ENCODE measurements at regions not wholly inside any gene's neighbourhood (a gene's known extent, or its start where the extent isn't known, plus 50 kb on each side); places are given as distances from the start of the nearest gene placed in this dataset.
"Not testable (repeated sequence)": the region's sequence is repeated elsewhere in the genome, so short reads cannot be mapped to it uniquely, and the experiment has no call there.

DNA sequence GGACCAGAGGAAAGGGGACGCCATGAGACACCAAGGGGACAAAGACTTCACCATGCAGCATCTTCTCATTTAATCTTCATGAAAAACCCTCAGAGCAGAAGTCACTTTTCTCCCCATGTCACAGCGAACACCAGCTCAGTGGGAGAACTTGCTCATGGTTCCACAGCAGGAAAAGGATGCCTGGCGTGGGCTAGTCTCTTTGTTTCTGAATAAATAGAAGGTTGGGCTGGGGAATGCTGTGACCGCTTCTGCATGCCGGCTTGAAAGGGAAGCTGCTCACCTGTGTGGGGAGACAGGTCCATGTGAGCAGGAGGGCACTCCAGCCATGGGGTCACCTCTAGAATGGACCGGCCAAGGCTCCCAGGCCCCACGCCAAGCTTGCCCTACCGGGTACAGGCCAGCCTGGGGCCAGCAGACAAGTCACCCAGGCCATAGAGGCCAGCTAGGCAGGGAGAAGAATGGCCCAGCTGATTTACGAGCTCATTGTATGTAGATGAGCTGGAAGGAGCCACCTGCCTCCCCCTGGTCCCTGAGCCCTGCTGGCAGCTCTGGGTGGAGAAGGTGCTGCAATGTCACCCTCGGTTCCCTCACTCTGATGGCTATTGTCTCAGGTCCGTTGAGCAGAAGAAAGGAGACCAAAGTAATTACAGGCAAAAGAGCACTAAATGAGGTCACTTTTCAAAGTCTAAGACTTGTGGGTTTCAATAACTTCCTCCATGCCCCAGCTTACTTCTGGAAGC is 82.0 kb upstream of the PDZD8 start:
- no peak for DNase-seq

- no peak for DNase-seq
These were observed 80.1 kb upstream of the PDZD8 start for GRCh38 chr10:117455346-117455745.

- no peak for DNase-seq
These were observed 79.3 kb upstream of the PDZD8 start for GRCh38 chr10:117454502-117454901.

DNA sequence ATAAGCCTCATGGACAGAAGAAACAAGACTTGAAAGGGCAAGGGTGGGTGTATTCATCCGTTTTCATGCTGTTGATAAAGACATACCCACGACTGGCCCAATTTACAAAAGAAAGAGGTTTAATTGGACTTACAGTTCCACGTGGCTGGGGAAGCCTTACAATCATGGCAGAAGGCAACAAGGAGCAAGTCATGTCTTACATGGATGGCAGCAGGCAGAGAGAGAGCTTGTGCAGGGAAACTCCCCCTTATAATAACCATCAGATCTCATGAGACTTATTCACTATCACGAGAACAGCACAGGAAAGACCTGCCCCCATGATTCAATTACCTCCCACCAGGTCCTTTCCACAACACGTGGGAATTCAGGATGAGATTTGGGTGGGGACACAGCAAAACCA is 78.2 kb upstream of the PDZD8 start:
- DNase-seq: not testable (repeated sequence)

DNA sequence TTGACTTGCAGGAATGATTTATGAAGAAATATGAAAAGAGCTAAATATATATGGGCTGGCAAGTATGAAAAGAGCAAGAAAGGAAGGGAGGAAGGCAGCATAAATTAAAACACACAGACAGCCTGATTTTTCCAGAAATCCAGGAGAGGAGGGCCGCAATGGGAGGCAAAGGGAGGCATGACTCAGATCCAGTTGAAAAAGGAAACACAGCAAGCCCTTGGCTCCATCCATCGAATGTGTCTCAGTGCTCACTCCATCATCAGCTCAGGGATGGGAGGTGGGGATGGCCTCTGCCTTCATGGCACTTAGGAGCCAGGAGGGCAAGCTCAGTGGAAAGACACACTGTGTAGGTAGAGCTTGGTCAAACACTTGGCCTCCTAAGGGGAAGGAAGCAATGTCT is 75.7 kb upstream of the PDZD8 start:
- no peak for DNase-seq

DNA sequence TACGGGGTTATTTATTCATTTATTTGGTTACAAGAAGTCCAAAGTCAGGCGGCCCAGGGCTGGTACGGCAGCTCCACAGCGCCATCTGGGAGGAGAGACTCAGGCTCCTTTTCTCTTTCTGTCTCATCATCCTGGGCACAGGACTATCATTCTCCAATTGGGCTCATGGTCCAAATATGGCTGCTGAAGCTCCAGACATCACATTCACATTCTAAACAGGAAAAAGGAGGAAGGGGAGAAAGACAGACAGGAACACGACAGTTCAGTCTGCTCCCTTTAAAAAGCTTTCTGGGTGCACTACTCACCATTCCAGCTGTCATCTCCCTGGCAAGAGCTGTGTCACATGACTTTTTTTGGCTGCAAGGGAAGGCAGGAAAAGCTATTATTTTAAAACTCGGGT is 74.4 kb upstream of the PDZD8 start:
- DNase-seq: no peak

GRCh38 chr10:117448802-117449201 is 73.6 kb upstream of the PDZD8 start:
- DNase-seq: no peak

- no peak for DNase-seq
These were observed 70.8 kb upstream of the PDZD8 start for GRCh38 chr10:117445992-117446391.

- no peak for DNase-seq
These were observed 69.3 kb upstream of the PDZD8 start for GRCh38 chr10:117444497-117445040.

GRCh38 chr10:117443686-117444041 is 68.4 kb upstream of the PDZD8 start:
- DNase-seq: no peak

DNA sequence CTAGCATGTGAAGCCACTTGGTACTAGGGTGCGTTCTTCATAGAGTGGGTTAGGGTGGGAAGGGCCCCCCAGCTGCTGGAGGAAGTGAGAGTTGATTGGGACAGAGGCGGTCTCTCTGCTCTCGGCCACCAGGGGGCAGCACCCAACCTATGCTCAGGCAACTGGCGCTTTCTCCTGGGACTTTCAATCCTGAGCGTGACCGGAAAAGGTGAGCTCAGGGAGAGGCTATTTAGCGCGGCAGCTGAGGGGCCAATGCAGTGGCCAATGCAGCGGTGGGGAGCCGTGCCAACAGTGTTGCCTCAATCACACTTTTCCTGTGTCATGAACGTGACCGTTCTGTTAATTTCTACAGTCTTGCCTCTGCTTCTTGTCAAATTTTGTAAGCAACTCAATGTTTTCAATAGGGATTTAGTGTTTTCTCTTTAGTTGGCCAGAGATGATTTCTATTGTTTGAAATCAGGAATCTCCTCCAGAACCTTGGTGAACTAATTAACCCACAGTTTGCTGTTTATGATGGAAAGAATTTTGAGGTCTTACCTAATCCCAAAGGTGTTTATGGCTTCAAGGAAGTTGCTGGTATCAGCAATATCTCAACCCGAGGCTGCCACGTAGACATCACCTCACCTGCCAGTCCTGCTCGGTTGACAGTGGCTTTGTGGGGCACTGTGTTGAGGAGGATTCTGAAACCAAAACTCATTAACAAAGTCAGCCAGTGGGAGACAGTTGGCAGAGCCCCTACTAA is 67.9 kb upstream of the PDZD8 start:
- peak; percentile 1 for DNase-seq

DNA sequence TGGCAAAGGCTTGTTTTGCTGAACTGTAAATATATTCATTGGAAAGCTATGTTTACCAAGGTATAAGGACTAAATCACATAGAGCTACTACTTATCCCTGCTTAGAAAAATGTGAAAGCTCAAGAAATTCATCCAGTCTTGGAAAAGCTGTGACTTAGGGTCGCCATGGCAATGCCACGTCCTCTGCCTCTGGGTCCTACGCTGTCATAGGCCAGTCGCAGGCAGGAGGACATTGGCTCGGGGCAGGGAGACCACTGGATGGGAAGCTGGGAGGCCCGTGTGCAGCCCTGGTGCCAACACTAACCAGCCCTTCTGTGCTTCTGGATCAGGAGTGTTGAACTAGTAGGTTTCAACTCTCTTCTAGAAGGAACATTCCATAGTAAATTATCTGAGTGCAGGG is 67.3 kb upstream of the PDZD8 start:
- DNase-seq: no peak

DNA sequence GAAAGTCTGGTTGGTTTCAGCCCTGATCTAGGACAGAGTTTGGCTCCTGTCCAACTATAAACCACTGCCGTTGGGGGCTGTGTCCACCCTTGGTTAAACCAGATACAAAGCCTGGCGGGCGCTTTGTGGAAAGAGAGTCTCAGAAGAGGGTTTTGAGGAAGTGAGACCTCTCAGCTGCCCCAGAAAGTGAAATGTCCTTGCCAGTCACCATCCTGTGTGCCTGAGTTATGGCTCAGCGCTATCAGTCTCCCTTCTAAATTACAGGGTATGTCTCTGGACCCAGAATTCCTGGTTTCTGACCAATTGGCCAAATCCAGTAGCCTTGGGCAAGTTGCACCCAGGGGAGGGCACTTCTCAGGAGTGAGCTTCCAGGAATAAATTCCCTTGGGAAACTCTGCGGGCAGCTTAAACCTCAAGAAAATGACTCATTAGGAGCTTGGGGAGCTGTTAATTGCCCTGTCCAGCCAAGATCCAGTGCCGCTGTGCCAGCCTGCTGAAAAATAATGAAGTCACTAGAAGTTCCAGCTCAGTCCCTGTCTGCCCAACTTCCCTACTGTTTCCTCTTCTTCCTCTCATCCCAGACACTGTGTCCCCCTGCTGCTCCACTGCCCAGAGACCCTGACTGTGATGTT is 66.7 kb upstream of the PDZD8 start:
- no peak for DNase-seq

DNA sequence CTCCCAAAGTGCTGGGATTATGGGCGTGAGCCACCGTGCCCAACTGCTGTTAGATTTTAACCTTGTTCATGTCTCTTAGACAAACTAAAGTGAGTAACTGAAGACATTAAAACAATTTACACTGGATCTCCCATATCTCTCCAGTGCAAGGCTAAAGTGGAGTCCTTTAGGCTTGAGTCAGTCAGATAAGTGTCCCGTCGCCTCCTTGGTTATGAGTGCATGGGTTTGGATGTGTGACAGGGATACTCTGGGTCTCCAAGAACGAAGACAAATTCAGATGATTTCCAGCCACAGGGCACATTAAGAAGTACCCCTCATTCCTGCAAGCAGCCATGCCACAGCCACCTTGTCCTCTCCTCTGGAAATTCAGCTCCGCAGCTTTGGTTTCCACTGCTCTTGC is 66.1 kb upstream of the PDZD8 start:
- DNase-seq: no peak

DNA sequence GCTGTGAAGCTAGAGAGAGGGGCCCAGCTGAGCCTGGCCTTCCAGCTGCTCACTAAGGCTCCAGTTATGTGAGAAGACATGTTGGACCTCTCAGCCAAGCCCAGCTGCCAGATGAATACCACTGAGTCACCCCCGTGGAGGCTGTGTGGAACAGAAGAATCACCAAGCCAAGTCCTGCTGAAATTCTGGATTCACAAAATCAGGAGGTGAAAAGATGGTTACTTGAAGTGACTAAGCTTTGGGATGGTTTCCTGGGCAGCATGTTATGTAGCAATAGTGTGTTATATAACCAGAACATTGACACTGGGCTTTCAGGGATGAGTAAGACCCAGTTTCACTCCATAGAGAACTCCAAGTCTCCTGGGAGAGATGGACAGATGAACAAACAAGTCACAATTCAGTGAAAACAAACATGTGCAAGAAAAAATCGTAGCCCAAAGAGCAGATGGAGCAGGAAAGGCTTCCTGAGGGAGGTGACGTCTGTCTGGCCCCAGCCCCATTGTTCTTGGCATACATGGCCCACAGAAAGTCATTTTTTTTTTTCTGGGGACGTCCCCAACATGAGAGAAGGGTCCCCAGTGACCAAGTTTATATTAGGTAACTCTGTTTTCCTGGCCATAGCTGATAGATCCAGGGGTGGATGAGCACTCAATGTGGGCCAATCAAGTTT is 64.1 kb upstream of the PDZD8 start:
- DNase-seq: no peak

DNA sequence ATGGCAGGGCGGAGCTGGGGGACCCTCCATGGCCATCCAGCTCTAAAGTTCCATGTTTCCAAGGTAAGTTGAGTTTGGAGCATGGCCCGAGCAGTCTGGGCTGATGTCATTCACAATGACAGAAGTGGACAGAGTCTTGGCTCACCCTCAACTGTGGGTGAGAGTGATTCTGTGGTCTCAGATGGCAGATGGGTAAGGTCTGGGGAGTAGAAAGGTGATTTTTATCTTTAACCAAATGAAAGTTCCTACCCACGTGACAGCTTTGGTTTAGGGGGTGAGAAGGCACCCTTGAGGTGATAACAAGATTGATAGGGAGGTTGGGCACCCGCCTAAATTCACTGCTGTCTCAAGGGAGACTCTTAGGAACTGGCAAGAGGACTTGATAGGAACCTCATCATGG is 57.6 kb upstream of the PDZD8 start:
- no peak for DNase-seq

GRCh38 chr10:117431160-117431559 is 55.9 kb upstream of the PDZD8 start:
- no peak for DNase-seq

- not testable (repeated sequence) for DNase-seq
These were observed 55.3 kb upstream of the PDZD8 start for GRCh38 chr10:117430535-117430934.

DNA sequence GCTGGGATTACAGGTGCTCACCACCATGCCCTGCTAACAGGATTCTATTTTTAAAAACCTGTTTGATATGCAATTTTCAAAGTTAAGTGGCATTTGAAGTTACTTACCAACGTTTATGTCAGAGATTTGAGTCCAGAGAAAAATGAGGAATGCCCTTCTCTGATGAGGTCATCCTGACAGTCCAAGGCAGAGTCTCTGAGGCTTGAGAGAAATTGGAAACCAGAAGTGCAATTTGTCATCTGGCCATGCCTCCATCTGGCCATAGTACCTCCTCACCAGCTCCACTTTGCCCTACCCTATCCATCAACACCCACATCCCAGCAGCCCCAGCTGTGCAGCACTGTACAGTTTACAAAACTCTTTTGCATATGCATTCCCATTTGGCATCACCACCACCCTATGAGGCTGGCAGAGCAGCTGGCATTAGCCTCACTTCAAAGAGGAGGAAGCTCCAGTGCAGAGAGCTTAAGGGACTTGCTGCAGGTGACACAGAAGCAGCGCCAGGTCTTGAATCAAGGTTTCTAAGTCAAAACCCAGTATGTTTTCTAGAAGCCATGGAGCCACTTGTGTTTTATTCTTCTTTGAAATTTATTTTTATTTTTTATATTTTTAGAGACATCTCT is 54.5 kb upstream of the PDZD8 start:
- DNase-seq: no peak

DNA sequence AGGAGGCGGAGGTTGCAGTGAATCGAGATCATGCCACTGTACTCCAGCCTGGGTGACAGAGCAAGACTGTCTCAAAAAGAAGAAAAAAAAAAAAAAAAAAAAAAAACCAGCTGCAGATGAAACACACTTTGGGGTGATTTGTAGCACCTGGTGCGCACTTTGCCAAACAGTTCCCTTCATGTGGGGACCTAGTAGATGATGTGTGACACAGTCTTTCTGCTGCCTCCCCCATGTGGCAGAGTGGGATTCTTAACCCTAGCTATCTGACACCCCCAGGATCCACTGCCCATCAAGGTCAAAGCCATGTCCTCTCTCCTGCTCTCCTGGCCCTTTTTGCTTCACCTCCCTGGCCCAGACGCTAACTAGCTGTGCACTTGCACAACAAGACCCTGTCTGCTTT is 52.1 kb upstream of the PDZD8 start:
- DNase-seq: no peak

DNA sequence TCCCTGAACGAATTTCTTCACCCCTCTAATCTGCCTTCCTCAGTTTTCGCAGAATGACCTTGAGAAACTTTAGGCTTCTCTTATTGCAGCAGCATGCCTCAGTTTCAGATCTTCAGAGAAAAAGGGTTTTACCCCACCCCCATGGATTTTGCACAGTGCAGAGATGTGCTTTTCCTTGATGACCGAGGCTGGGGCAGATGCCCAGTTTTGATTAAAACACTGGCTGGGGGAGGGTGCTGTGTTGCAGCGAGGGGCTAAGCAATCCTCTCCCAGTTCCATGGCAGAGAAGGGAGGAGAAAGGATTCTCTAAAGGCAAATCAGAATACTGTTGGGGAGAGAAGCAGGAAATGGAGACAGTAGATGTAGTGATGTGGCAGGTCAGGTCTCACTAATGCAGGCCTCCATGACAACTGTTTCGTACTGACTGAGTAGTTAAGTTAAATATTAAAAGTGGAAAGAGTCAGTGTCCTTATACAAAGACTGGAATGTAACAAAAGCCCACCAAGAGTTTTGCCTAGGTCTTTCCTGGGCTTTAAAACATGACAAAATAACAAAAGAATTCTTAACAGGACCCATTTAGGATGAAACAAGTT is 50.8 kb upstream of the PDZD8 start:
- DNase-seq: no peak

DNA sequence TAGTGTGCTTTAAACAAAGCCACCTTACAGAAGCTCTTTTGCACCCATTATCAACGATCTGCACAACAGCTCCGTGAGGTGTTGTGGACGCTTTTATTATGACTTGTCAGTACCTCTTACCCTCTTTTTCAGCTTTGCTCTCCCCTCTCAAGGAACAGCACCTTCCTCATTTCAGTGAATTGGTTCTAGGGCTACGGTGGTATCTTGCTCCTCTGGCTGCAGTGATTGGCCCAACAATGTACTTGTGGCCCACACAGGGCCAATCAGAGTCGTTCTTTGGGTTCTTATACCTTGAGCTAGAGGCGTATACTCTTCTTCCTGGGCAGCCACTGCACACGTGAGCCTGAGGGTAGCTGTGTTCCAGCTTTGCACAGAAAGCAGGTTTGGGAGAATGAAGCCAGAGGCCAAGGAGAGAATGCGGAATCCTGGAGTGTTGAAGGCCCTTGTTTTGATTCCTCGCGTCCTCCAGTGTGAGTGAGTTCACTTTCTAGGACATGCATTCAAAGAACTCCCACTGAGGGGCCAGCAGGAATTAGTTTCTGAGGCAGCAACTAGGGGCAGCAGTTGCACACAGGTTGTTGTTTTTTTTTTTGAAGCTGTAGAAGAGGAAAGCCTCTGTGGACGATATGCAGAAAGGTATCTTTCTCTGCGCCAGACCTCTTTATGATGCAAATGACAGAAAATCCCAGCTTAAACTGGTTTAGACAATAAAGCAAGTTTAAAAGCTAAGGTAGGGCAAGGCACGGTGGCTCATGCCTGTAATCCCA is 49.8 kb upstream of the PDZD8 start:
- no peak for DNase-seq
